GM03348 (cell line): ENCODE measurements at regions not wholly inside any gene's neighbourhood (a gene's known extent, or its start where the extent isn't known, plus 50 kb on each side); places are given as distances from the start of the nearest gene placed in this dataset.
"Not testable (repeated sequence)": the region's sequence is repeated elsewhere in the genome, so short reads cannot be mapped to it uniquely, and the experiment has no call there.

Source experiments
- DNase-seq: peaks from one replicate; pipeline ENCODE4 v3.0.0; 2012; ENCODE audit warnings: low spot score

GRCh38 chr10:85026878-85027467, 698.6 kb downstream of the CCSER2 start:
- DNase-seq: no peak

DNA sequence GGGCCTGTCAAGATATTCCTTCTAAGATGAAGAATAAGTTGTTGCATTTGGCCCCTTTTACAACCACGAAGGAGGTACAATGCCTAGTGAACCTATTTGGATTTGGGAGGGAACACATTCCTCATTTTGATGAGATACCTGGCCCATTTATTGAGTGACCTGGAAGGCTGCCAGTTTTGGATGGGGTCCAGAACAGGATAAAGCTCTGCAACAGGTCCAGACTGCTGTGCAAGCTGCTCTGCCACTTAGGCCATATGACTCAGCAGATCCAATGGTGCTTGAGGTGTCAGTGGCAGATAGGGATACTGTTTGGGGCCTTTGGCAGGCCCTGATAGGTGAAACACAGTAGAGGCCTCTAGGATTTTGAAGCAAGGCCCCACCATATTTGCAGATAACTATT, 704.6 kb downstream of the CCSER2 start:
- DNase-seq: no peak

DNA sequence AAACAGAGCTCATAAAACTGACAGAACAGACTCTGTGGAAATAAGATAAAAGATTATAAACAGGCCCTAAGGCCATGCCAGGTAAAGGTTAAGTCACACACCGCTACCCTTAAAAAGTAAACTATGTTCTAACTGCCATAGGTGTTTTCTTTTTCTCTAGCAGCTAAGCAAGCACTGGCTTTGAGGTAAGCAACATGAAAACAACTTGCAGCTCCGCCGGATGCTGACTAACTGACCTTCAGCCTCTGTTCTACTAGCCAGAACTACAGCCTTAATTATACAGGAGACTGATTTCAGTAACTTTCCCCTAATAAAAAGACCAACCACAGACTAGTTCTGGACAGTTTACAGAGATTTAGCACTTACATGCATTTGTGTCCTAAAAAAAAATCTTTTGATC, 708.3 kb downstream of the CCSER2 start:
- DNase-seq: no peak

DNA sequence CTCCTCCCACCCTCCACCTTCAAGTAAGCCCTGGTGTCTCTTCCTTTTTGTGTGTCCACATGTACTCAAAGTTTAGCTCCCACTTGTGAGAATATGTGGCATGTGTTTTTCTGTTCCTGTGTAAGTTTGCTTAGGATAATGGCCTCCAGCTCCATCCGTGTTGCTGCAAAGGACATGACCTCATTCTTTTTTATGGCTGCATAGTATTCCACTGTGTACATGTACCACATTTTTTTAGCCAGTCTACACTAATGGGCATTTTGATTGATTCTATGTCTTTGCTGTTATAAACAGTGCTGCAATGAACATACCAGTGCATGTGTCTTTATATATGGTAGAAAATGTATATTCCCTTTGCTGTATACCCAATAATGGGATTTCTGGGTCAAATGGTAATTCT, 710.9 kb downstream of the CCSER2 start:
- no peak for DNase-seq

GRCh38 chr10:85043207-85043606, 714.8 kb downstream of the CCSER2 start:
- no peak for DNase-seq

- no peak for DNase-seq
These were observed 716.7 kb downstream of the CCSER2 start for GRCh38 chr10:85045046-85045445.

GRCh38 chr10:85047170-85047834, 718.9 kb downstream of the CCSER2 start:
- no peak for DNase-seq

DNA sequence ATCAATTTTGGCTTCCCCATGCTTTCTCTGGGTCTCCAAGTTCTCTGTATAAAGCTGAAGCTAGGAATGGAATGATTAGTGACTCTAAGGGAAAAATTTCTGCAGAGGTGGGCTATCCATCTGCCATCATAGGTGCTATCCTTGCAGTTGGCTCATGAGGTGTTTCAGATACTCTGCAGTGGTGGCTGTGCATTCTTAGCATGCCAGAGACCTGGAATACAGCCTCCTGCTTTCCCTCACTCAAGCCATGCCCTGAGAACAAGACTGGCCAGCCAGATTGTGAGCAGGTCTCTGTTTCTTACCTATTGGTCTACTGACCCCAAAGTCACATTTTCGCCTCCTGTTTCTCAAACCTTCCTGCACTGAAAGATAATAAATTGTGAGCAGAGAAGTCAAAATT, 719.6 kb downstream of the CCSER2 start:
- DNase-seq: no peak

DNA sequence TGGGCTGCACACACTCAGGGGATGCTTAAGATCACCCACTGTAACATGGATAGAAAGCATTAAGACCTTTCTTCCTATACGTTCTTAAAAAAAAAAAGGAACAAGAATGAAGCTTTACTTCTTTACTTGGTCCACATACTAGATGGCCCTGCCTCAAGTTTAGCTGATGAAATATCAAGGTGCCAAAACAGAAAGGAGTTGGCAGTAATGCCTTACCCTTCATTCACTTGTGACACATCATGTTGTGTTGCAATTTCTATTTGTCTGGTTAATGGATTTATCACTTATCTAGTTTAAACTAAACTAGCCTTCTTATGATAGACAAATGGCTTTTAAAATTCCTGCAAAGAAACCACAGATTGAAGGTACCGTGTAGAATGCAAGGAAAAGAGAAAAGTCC, 720.3 kb downstream of the CCSER2 start:
- DNase-seq: no peak

- no peak for DNase-seq
These were observed 732.6 kb downstream of the CCSER2 start for GRCh38 chr10:85060944-85061343.

GRCh38 chr10:85061401-85061800, 733.0 kb downstream of the CCSER2 start:
- no peak for DNase-seq

- DNase-seq: no peak
These were observed 739.6 kb downstream of the CCSER2 start for GRCh38 chr10:85067955-85068354.

- no peak for DNase-seq
These were observed 752.5 kb downstream of the CCSER2 start for GRCh38 chr10:85080934-85081333.

DNA sequence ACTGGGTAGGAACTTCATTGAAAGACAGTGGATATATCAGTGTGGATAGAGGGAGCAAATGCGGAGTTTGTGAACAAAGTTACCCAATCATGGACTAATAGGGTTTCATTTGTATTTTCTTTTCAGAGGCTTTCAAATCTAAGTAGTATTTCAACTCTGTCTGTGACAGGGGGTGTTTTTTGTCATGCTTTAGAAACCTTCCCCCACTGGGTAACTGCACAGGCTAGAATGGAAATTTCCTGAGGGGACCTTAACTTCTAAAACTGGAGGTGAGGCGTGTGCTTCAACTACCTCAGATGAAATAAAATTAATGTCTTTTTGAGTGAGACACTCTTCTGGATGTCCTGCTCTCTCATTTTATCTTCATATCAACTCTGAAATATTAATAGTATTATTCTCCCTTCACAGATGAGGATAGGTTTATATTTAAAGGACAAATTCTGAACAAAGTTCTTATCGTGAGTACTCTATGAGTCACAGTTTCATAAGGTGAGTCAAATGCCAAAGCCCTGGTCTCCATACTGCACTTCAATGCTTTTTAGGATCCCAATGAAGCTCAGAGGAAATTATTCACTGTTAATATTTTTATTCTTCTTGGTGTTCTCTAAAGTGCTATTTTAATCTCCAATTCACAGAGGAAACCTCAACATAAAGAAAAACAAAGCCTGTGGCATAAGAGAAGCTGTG, 770.6 kb downstream of the CCSER2 start:
- no peak for DNase-seq

GRCh38 chr10:85100495-85100894, 772.1 kb downstream of the CCSER2 start:
- DNase-seq: no peak

GRCh38 chr10:85105614-85106255, 777.3 kb downstream of the CCSER2 start:
- no peak for DNase-seq

DNA sequence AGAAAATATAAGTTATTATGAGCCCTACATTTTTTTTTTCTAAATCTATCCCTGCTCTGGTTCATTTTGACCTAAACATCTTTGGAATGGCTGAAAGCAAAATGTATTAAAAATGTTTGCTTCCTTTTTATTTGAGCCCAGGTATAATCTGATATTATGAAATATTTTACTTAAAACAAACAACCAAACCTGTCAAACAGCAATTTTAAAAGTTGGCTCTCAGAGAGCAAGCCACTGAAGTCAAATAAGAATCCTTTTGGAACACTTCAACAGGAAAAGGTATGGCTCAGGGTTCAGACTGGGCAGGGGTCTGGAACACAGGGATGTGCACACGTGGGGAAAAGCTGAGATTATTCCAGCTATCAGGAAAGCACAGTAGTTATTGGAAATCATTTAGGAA, 782.9 kb downstream of the CCSER2 start:
- no peak for DNase-seq

GRCh38 chr10:85124603-85125051, 796.2 kb downstream of the CCSER2 start:
- no peak for DNase-seq

DNA sequence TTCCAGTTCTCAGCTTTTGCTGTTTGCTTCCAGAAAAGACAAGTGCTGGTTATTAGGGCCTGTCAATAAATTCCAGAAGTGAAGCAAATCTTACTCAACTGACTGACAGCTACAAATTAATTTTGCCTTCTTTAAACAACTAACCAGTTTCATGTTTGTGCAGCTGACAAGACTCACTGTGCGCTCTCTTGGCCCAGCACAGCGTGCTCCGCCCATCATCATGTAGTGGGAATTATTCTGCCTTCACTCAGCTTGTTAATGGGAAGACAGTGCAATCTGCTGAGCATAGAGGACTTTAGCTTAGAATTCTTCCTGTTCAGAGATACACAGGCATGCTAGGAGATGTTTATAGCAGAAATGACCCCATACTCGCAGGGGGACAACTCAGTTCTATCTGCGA, 808.9 kb downstream of the CCSER2 start:
- DNase-seq: no peak

DNA sequence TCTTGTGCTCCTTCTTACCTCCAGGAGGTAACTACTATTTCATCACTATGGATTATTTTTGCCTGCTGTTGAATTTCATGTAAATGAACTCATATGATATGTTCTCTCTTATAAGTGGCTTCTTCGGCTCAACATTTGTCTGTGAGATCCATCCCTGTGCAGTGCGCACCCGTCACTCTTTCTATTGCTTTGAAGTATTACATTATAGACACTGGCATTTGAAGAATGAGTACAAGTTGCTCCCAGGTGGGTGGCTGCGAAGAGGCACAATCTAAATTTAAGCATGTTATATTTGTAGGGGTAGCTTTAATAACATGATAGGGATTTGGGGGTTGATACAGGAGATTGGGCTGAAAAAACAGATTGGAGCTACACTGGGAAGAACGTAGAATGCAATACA, 809.7 kb downstream of the CCSER2 start:
- DNase-seq: no peak

DNA sequence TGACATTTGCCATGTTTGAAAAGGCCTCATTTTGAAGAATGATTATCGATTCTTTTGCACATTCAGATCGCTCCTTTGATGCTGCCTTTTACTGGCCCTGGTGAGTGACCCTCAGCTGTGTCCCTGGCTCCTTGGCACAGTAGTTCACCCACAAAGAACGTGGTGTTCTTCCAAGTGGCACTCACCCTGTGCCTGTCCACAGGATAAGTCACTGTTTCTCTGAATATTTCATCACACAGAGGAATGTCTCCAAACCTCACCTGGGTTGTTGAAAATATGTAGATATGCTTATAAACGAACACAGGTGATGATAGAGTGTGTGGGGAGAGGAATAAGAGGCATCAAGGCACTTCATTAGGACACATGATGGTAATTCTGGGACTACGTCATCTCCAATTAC, 810.7 kb downstream of the CCSER2 start:
- DNase-seq: no peak

- DNase-seq: not testable (repeated sequence)
These were observed 813.1 kb downstream of the CCSER2 start for GRCh38 chr10:85141520-85141919.

DNA sequence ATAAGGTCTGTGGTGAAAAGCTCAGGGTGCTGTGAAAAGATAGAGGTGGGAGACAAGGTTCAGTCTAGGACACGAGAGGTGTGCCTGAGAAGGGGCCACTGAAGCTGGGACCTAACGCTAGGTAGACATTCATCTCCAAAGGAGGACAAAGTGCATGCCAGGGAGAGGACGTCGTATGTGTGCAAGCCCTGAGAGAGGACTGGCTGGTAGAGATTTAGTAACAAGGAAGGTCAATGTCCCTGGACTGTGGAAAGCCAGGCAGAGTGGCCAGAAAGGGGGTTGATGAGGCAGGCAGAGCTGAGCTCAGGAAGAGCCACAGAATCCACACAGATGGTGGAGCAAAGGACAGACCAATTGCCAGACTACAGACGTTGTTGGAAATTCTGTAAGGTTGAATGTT, 817.6 kb downstream of the CCSER2 start:
- DNase-seq: no peak
